Transverse colon (tissue), 4 donors: ENCODE measurements at regions not wholly inside any gene's neighbourhood (a gene's known extent, or its start where the extent isn't known, plus 50 kb on each side); places are given as distances from the start of the nearest gene placed in this dataset.

ENCODE experiments used
- DNase-seq: peaks from one replicate; pipeline ENCODE4 v3.0.0-alpha.2; 2019
- H3K27ac ChIP-seq, 4 donors: fragments of 200-600 bp; sonication (generic); 2 replicates each; pipeline ENCODE4 v1.5.1; 2016 to 2018; ENCODE audit warnings: inconsistent platforms in 4 of 4
- H3K27me3 ChIP-seq: fragments of 200-600 bp; sonication (generic); 2 replicates; pipeline ENCODE4 v1.5.1; 2017; ENCODE audit warnings: inconsistent platforms
- H3K36me3 ChIP-seq, 4 donors: fragments of 200-600 bp; sonication (generic); 2 replicates each; pipeline ENCODE4 v1.5.1; 2017 to 2019; ENCODE audit warnings: inconsistent platforms in 4 of 4
- H3K4me1 ChIP-seq, 4 donors: fragments of 200-600 bp; sonication (generic); 2 replicates each; pipeline ENCODE4 v1.5.1; 2017 to 2020; ENCODE audit warnings: inconsistent platforms in 4 of 4
- H3K4me3 ChIP-seq, 4 donors: fragments of 200-600 bp; sonication (generic); 1 replicate in 1 of 4; 2 replicates in 3 of 4; pipeline versions ENCODE4 v1.5.1 to v1.6.1; 2017 to 2019; ENCODE audit warnings: inconsistent platforms in 4 of 4
- H3K9me3 ChIP-seq, 2 donors: fragments of 200-600 bp; sonication (generic); 2 replicates each; pipeline ENCODE4 v1.5.1; 2017 to 2019; ENCODE audit warnings: inconsistent platforms in 2 of 2
- EP300 ChIP-seq: sonication (generic); formaldehyde crosslinking; IDR thresholded peaks from one replicate; pipeline ENCODE4 v1.6.1; 2017; ENCODE audit warnings: antibody characterized with exemption, low read depth
- POLR2A ChIP-seq: fragments of 450-650 bp; IDR thresholded peaks from one replicate; pipeline ENCODE4 v1.6.1; 2016; ENCODE audit warnings: antibody characterized with exemption, mild to moderate bottlenecking, moderate library complexity
- POLR2AphosphoS5 ChIP-seq, 3 donors: sonication (generic); formaldehyde crosslinking; IDR thresholded peaks; one replicate each; pipeline ENCODE4 v1.6.1; 2016; ENCODE audit warnings: antibody characterized with exemption in 3 of 3
- WGBS, 2 donors: methylation state at CpG; one replicate each; pipeline ENCODE4 v1.1.5; 2018; ENCODE audit warnings: low coverage in 1 of 2; 5-methylcytosine and 5-hydroxymethylcytosine counted together
- in situ Hi-C, 4 donors: fragments of 200-750 bp; cut with MboI; loops; one replicate each; pipeline versions ENCODE4 v1.15.0 to v1.15.1; 2017; ENCODE audit warnings: low sequenced_read_pairs in 3 of 4, low pct_ligation_motif_present in 1 of 4, low pct_unique_long_range_greater_than_20kb in 1 of 4
- intact Hi-C: fragments of 100-400 bp; cut with DNase I; formaldehyde crosslinking; loops from one replicate; pipeline ENCODE4 v1.15.1; 2023; ENCODE audit warnings: low total_unique reads
- TF ChIP-seq, protein P1 (sequence below), 5 experiments: fragments of 200-600 bp in 3 of 5; fragments of 450-650 bp in 2 of 5; sonication (generic) in 3 of 5; IDR thresholded peaks; 1 replicate in 2 of 5; 2 replicates in 3 of 5; pipeline ENCODE4 v1.5.1; 2016 to 2017; ENCODE audit warnings: antibody characterized with exemption in 5 of 5, inconsistent platforms in 3 of 5, mild to moderate bottlenecking in 2 of 5, moderate library complexity in 1 of 5

DNA sequence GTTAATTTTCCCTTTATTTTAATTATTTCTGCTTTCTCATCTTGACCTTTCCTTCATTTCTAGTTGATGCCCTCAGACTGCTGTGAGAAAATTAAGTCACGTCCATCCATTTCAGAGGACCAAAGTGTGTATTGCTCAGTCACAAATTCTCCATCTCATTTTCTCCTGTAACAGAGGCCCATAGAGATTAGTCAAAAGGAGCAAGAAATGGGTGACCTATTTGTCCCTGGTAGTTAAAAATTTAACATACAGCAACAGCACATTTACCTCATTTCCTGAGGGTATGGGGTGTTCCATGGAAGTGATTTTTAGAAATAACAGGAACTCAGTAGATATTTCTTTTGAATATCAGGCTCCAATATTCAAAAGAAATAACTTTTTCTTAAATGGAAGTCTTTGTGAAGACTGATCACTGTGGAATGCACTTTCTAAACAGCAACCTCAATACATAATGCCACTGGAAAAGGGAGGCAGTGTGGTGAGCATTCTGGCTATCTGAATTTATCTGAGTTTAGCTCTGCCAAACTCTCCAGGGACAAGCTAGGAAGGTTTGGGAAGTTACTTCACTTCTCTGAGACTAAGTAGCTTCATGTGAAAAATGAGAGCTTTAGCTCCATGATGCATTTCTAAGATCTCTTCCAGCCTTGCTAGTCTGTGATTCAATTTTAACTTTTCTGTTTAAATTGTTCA is 808.2 kb downstream of the SQOR start:
- DNase-seq = no peak
- TF ChIP-seq EP300 (no peak), POLR2AphosphoS5 (IDR thresholded peaks at IDR 0.05) (no peak), POLR2A (no peak)
- TF ChIP-seq, protein P1, sequence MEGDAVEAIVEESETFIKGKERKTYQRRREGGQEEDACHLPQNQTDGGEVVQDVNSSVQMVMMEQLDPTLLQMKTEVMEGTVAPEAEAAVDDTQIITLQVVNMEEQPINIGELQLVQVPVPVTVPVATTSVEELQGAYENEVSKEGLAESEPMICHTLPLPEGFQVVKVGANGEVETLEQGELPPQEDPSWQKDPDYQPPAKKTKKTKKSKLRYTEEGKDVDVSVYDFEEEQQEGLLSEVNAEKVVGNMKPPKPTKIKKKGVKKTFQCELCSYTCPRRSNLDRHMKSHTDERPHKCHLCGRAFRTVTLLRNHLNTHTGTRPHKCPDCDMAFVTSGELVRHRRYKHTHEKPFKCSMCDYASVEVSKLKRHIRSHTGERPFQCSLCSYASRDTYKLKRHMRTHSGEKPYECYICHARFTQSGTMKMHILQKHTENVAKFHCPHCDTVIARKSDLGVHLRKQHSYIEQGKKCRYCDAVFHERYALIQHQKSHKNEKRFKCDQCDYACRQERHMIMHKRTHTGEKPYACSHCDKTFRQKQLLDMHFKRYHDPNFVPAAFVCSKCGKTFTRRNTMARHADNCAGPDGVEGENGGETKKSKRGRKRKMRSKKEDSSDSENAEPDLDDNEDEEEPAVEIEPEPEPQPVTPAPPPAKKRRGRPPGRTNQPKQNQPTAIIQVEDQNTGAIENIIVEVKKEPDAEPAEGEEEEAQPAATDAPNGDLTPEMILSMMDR (IDR thresholded peaks at IDR 0.05) = no peak
- Histone ChIP-seq H3K9me3 (no peaks in the 10 kb centered on the region), H3K27ac (no peak overlapping the region), H3K4me3 (no peak overlapping the region), H3K27me3 (no peaks in the 10 kb centered on the region), H3K4me1 (no peaks in the 10 kb centered on the region), H3K36me3 (no peaks in the 10 kb centered on the region)
- in situ Hi-C loops (no loop called here), intact Hi-C loops (no loop called here)
- 75 to 83% methylated on average over 1 of the region's 1 CpG for WGBS, 2 donors

DNA sequence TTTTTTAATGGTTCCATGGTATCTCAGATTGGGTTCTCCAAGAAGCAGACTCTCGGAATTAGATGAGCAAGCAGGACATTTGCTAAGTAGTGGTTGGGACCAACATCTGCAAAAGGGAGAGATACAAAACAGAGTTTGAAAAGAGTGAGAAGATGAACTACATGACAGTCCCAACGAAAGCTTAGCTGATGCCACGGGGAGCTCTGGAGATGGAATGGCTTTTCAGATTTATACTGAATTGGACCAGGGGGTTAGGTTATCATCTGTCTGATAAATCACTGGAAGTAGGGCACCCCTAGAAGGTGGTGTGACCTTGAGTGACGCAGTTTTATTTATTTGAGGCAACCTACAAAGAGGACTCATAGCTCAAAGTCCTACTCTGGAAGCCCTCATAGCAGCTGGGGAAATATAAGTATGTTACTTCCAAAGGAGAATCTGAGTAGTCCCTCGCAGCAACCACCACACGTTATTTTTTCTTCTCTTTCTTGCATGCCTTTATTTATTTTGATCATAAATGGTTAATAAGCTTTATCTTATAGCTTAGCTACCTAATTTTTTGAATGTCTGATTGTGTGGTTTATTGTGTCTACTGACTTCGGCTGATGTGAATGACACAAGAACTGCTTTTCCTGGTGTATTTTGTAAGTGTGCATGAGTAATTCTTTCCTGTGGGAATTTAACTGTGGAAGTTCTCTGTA is 815.4 kb downstream of the SQOR start:
- H3K4me1 ChIP-seq = no peaks in the 10 kb centered on the region
- H3K4me3 ChIP-seq = no peak overlapping the region
- in situ Hi-C loops = no loop called here
- H3K36me3 ChIP-seq = no peaks in the 10 kb centered on the region
- no peaks in the 10 kb centered on the region for H3K27me3 ChIP-seq
- no peaks in the 10 kb centered on the region for H3K9me3 ChIP-seq
- TF ChIP-seq POLR2A = no peak
- TF ChIP-seq, protein P1 (IDR thresholded peaks at IDR 0.05) = no peak
- TF ChIP-seq EP300 = no peak
- TF ChIP-seq POLR2AphosphoS5 (IDR thresholded peaks at IDR 0.05) = no peak
- WGBS, 2 donors = 56 to 75% methylated on average over 6 to 7 of the region's 7 CpGs
- no peak overlapping the region for H3K27ac ChIP-seq
- no peak for DNase-seq
- intact Hi-C loops = no loop called here

DNA sequence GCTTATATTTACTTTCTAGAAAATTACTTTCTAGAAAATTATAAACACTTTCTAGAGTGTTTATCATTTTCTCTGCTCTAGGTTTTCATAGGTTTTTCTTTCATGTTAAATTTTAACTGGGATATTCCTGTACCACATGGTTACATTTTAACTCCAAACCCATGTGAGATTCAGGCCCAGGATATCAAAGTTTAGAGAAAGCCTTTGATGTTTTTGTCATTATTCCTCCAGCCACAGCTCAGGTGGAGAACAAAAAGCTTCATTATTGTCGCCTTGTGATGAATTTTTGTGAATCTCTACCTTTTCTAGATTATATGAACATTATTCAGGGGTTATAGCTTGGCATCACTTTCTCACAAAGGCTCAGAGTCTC is 816.0 kb downstream of the SQOR start:
- DNase-seq = no peak
- Histone ChIP-seq H3K36me3 (no peaks in the 10 kb centered on the region), H3K27ac (no peak overlapping the region), H3K9me3 (no peaks in the 10 kb centered on the region), H3K4me1 (no peaks in the 10 kb centered on the region), H3K27me3 (no peaks in the 10 kb centered on the region), H3K4me3 (no peak overlapping the region)
- intact Hi-C loops (no loop called here), in situ Hi-C loops (no loop called here)
- WGBS, 2 donors = 33 to 43% methylated on average over 1 of the region's 1 CpG
- TF ChIP-seq POLR2AphosphoS5 (IDR thresholded peaks at IDR 0.05) (no peak), POLR2A (no peak), EP300 (no peak)
- TF ChIP-seq, protein P1 (IDR thresholded peaks at IDR 0.05) = no peak

DNA sequence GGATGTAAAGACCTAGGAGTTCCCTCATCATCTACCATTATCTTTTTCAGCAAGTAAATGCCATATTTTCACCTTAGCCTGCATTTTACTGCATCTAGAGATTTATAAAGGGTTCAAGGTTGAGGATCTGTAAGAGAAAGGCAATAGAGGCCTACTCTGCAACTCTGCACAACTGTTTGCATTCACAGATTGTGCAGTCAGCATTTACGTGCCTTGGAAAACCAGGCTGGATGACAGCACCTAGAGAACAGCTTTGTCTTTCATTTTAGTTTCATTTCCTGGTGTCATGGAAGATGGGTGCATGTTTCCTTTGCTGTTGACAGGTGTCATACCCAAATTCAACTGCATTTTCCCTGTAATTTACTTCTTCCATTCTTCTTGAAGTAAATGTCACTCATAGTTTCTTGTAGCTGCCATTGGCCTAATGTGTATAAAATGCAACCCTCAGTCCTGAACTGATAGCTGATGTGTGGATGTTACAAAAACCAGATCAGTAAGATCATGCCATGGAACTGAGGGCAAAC is 817.5 kb downstream of the SQOR start:
- no peak overlapping the region for H3K4me3 ChIP-seq
- 38 to 100% methylated on average over 1 of the region's 1 CpG for WGBS, 2 donors
- no peaks in the 10 kb centered on the region for H3K27me3 ChIP-seq
- no peaks in the 10 kb centered on the region for H3K4me1 ChIP-seq
- intact Hi-C loops = no loop called here
- TF ChIP-seq, protein P1 (IDR thresholded peaks at IDR 0.05) = no peak
- TF ChIP-seq POLR2A (no peak), POLR2AphosphoS5 (IDR thresholded peaks at IDR 0.05) (no peak), EP300 (no peak)
- in situ Hi-C loops = no loop called here
- H3K36me3 ChIP-seq = no peaks in the 10 kb centered on the region
- no peak overlapping the region for H3K27ac ChIP-seq
- no peaks in the 10 kb centered on the region for H3K9me3 ChIP-seq
- DNase-seq = no peak
